Skeletal muscle cell (primary cell): ENCODE measurements at regions not wholly inside any gene's neighbourhood (a gene's known extent, or its start where the extent isn't known, plus 50 kb on each side); places are given as distances from the start of the nearest gene placed in this dataset.
"Not testable (repeated sequence)": the region's sequence is repeated elsewhere in the genome, so short reads cannot be mapped to it uniquely, and the experiment has no call there.

ENCODE experiments used
- DNase-seq: peaks from one replicate; pipeline ENCODE4 v3.0.0-alpha.2; 2010; ENCODE audit warnings: low read depth
- H3K4me3 ChIP-seq: 2 replicates; pipeline ENCODE4 v1.5.1; 2011; ENCODE audit warnings: low read depth, mild to moderate bottlenecking, control low read depth, low read length, moderate library complexity

DNA sequence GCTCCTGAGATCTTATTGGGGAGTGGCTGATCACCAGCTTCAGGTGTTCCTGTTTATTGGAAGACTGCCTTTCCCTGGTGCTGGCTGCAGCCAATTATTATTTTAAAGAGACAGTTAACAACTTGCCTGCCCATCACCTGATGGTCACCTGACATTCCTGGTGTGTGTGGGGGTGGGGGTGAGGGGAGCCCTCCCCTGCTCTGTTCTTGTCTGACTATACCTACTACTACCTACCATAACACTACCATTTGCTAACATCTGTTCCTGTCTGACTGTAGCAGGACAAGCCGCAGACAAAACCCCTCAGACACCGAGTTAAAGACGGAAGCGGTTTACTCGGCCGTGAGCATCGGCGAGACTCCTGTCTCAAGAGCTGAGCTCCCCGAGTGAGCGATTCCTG, 54.9 kb upstream of the NBPF3 start:
- H3K4me3 ChIP-seq: no peak overlapping the region
- DNase-seq: no peak

GRCh38 chr1:21384620-21385019, 55.3 kb upstream of the NBPF3 start:
- no peak for DNase-seq
- no peak overlapping the region for H3K4me3 ChIP-seq

DNA sequence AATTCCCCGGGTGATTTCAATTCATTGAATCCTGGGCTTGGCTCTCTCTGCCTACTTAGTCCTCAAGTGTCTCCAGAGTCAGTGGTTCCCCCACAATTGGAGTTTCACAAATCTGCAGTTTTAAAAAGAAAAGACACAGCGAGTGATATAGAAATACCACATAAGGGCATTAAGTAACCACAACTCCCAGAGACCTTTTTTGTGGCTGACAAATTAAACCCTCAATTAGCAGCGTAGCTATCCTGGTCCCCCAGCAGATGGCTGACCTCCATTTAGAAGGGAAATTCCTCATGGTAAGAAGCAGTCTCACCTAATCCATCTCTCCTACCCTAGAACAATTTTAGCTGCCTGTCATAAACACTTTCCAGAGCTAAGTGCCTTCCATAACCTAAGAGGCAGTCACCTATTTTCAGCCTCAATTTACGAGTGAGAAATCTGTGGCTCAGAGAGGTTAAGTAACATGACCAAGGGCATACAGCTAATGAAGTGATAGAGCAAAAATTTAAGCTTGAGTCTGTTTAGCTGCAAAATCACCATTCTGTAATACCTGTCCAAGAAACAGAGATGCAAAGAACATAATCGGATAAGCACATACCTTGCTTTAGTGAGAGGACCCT, 56.0 kb upstream of the NBPF3 start:
- no peak for DNase-seq
- no peak overlapping the region for H3K4me3 ChIP-seq

GRCh38 chr1:21381354-21381753, 58.6 kb upstream of the NBPF3 start:
- DNase-seq: no peak
- H3K4me3 ChIP-seq: no peak overlapping the region

- DNase-seq, H3K4me3 ChIP-seq: not testable (repeated sequence)
Measured at GRCh38 chr1:21380147-21380546, 59.8 kb upstream of the NBPF3 start.

GRCh38 chr1:21379571-21379970, 60.4 kb upstream of the NBPF3 start:
- H3K4me3 ChIP-seq: no peak overlapping the region
- DNase-seq: no peak

DNA sequence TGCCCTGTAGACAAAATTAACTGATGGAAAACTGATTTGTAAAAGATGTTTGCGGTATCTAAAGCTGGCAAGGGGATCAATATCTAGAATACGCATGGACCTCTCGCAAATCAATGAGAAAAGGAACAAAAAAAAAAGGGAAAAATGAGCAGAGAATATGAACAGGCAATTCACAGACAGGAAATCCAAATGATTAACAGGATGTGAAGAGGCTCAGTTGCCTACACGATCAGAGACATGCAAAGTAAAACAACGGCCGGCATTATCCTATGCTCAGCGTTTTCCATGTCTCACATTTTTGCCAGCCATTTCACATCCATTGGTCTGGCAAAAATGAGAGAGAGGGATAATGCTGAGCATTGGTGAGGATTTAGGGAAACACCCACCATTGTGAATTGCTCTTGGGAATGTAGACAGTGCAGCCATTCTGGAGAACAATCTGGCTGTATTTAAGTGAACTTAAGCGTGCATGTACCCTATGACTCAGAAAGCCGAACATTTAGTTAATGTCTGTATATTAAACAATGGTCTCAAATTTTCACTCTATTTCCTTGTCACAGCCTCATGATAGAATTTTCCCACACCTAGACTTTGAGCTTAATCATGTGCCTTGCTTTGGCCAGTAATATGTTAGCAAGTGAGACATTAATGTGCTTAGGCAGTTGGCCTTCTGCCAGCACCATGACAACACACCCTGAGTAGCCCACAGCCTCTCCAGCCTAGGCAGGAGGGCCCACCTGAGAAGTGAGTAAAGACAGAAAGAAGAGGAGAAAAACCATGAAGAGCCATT, 61.0 kb upstream of the NBPF3 start:
- no peak overlapping the region for H3K4me3 ChIP-seq
- DNase-seq: no peak

GRCh38 chr1:21372383-21372782, 67.6 kb upstream of the NBPF3 start:
- no peak for DNase-seq
- no peak overlapping the region for H3K4me3 ChIP-seq

DNA sequence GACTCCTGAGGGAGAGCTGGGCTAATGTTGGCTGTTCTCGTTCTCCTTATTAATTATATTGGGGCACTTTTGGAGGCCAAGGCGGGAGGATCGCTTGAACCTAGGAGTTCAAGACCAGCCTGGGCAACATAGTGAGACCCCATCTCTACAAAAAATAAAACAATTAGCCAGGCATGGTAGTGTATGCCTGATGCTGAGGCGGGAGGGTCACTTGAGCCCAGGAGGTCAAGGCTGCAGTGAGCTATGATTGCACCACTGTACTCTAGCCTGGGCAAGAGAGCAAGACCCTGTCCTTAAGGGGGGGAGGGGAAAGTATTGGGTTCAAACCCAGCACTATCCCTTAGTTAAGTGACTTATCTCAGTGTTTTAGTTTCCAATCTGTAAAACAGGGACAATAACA, 70.0 kb upstream of the NBPF3 start:
- H3K4me3 ChIP-seq: no peak overlapping the region
- no peak for DNase-seq

GRCh38 chr1:21368515-21369289, 71.2 kb upstream of the NBPF3 start:
- DNase-seq: peak; percentile 43
- no peak overlapping the region for H3K4me3 ChIP-seq

DNA sequence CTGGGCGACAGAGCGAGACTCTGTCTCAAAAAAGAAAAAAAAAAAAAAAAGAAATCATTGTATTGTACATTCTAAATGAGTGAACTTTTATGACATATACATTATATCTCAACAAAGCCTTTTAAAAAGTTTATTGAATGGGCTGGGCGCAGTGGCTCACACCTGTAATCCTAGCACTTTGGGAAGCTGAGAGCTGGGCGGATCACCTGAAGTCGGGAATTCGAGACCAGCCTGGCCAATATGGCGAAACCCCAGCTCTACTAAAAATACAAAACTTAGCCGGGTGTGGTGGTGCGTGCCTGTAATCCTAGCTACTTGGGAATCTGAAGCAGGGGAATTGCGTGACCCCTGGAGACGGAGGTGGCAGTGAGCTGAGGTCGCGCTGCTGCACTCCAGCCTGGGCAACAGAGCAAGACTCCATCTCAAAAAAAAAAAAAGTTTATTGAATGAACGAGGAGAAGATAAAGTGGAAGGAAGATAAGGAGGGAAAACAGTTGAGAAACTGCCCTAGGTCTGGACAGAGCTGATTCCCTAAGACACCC, 71.9 kb upstream of the NBPF3 start:
- not testable (repeated sequence) for DNase-seq

DNA sequence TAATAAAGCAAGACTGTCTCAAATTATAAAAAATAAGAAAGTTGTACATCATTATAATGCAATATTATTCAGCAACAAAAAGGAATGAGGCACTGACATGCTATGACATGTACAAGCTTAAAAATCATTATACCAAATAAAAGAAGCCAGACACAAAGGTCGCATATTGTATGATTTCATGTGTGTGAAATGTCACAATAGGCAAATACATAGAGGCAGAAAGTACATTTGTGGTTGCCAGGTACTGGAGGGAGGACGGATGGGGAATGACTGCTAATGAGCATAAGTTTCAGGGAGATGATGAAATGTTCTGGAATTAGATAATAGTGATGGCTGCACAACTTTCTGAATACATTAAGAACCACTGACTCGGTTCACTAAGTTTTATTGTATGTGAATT, 73.6 kb upstream of the NBPF3 start:
- DNase-seq: no peak

More for the DNA sequence above, 71.9 kb upstream of the NBPF3 start:
- H3K4me3 ChIP-seq: not testable (repeated sequence)

GRCh38 chr1:21365036-21365435, 74.8 kb upstream of the ECE1 start:
- DNase-seq: no peak
- H3K4me3 ChIP-seq: no peak overlapping the region

More for the DNA sequence above, 73.6 kb upstream of the NBPF3 start:
- H3K4me3 ChIP-seq: no peak overlapping the region

DNA sequence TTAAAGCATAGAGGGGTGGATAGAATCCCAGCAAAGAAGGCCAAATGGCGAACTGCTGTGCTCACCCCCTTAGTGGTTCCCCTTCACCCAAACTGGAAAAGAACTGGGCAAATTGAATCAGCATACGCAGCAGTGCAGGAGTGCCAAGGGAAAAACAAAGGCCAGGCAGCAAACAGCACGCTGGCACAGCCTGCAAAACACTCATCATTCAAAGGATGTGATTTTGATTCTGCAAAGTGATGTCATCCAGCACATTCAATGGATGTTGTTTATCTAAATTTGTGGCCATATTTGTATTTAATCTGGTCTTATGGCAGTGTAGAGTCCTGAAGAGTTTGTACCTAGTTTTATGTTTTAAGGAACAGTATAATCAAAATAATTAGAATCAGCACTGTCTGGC, 71.8 kb upstream of the ECE1 start:
- no peak for DNase-seq
- H3K4me3 ChIP-seq: no peak overlapping the region

DNA sequence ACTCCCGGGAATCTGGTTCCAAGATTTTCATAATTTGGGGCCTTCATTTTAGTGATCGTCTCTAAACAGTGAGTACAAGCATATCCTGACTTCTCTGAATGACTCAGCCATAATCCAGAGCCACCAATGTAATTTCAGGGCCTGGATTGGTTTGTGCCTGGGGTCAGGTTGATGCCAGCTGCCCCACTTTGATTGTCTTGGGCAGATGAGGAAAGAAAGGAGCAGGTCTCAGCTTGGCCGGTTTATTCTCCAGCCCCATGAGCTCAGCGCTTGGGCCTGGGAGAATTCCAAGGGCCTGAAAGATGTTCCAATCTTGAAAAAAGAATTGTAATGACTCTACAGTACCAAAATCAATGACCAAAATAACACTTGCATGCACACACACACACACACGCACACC, 71.2 kb upstream of the ECE1 start:
- no peak for DNase-seq

DNA sequence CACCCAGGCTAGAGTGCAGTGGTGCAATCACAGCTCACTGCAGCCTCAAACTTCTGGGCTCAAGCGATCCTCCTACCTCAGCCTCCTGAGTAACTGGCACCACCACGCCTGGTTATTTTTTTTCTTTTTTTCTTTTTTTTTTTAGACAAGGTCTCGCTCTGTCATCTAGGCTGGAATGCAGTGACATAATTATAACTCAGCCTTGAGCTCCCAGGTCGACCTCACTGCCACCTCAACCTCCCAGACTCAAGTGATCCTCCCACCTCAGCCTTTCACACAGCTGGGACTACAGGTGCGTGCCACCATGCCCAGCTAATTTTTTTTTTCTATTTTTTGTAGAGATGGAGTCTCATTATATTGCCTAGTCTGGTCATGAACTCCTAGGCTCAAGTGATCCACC, 66.9 kb upstream of the ECE1 start:
- no peak for DNase-seq
- H3K4me3 ChIP-seq: no peak overlapping the region

More for the DNA sequence above, 71.2 kb upstream of the ECE1 start:
- no peak overlapping the region for H3K4me3 ChIP-seq

- DNase-seq: no peak
Measured at GRCh38 chr1:21355956-21356355, 65.7 kb upstream of the ECE1 start.

GRCh38 chr1:21352586-21352985, 62.3 kb upstream of the ECE1 start:
- DNase-seq: no peak
- H3K4me3 ChIP-seq: no peak overlapping the region

More at GRCh38 chr1:21355956-21356355, 65.7 kb upstream of the ECE1 start:
- no peak overlapping the region for H3K4me3 ChIP-seq

DNA sequence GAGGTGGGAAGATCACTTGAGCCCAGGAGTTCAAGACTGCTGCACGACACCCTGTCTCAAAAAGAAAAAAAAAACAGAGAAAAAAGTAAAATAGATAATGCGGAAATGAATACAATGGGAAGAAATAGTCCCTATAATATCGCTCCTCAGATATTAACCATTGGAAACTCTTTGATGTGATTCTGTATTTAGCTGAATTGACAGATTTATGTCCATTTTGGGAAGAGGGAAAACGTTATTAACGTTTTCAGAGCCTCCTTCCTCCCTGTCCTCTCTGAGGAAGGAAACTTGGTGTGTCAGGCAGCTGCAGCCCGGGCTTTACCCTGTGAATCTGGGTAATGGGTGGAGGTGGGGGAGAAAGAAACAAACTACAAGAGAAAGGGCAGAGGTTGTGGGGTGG, 61.6 kb upstream of the ECE1 start:
- no peak overlapping the region for H3K4me3 ChIP-seq
- no peak for DNase-seq

DNA sequence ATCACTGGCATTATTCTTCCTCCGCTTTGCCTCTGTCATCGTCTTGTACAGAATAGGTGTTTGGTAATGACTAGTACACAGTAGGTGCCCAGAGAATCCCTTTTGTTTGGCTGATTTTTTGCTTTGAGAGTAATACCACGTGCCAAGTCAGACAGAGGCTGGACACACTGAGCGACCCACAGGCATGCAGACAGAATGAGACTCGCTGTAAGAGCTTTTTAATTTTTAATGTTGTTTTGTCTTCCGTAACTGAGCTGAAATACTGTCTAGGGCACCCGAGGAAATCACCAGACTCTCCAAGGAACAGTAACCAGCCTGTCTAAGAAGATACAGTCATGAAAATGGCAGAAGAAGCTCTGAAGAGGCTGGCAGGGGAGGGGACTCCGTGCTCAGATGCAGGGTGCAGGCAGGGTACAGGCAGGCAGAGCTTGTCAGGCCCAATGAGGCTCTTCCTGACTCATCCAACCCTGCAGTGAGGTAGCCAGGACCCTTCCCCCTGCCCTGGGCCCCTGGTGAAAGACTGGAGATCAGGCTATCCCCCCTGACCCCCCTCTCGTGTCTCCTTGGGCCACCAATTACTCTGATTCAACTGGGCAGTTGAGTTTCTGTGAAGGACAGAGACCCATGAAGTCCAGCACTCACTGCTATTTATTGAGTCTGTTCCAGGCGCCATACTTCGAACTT, 60.1 kb upstream of the ECE1 start:
- H3K4me3 ChIP-seq: no peak overlapping the region
- no peak for DNase-seq
